T-helper 17 cell (primary cell): ENCODE measurements at regions not wholly inside any gene's neighbourhood (a gene's known extent, or its start where the extent isn't known, plus 50 kb on each side); places are given as distances from the start of the nearest gene placed in this dataset.
"Not testable (repeated sequence)": the region's sequence is repeated elsewhere in the genome, so short reads cannot be mapped to it uniquely, and the experiment has no call there.

Experiments
- ATAC-seq: fragments of 150-1000 bp; cut with Tn5 transposase; 2 replicates; pipeline ENCODE4 v1.10.0; 2021; ENCODE audit warnings: mild to moderate bottlenecking, moderate library complexity
- DNase-seq, 3 donors: peaks; one replicate each; pipeline versions ENCODE4 v3.0.0 to v3.0.0-alpha.2; 2020 to 2021
- H3K9me3 ChIP-seq: one replicate; pipeline ENCODE4 v1.7.0; 2013; ENCODE audit warnings: low read length, mild to moderate bottlenecking; ENCODE audit not compliant: control insufficient read depth, poor library complexity, severe bottlenecking
- H3K27ac Mint-ChIP-seq: one replicate; pipeline ENCODE4 v1.8.0; 2022; ENCODE audit warnings: mild to moderate bottlenecking, moderate library complexity, mixed read lengths
- H3K27me3 Mint-ChIP-seq: one replicate; pipeline ENCODE4 v1.8.0; 2022; ENCODE audit warnings: mixed read lengths
- H3K36me3 Mint-ChIP-seq: one replicate; pipeline ENCODE4 v1.8.0; 2022; ENCODE audit warnings: low read depth, mixed read lengths
- H3K4me1 Mint-ChIP-seq: one replicate; pipeline ENCODE4 v1.8.0; 2022; ENCODE audit warnings: mild to moderate bottlenecking, mixed read lengths
- H3K4me3 Mint-ChIP-seq: one replicate; pipeline ENCODE4 v1.8.0; 2022; ENCODE audit warnings: mild to moderate bottlenecking, moderate library complexity, mixed read lengths

DNA sequence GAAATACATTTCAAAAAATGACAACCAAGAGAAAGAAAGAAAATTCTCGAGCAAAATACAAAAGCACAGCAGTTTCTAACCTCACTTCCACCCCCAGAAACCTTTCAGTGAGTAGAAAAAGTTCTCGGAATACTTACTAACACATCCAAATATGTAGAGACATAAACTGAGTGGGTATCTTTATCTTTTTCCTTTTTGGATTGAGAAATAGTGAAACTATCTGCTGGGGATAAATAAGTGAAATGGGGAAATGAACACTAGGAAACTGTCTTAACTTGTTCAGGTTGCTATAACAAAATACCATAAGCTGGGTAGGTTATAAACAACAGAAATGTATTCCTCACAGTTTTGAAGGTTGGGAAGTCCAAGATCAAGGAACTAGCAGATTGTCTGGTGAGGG lies 72.0 kb downstream of the VCAM1 start:
- Mint-ChIP-seq H3K4me3 (no peak overlapping the region), H3K4me1 (no peaks in the 10 kb centered on the region), H3K27me3 (peaks cover 58% of the 10 kb centered on the region), H3K27ac (no peak overlapping the region), H3K36me3 (no peaks in the 10 kb centered on the region)
- no peak for ATAC-seq
- no peaks in the 10 kb centered on the region for H3K9me3 ChIP-seq
- no peak for DNase-seq

DNA sequence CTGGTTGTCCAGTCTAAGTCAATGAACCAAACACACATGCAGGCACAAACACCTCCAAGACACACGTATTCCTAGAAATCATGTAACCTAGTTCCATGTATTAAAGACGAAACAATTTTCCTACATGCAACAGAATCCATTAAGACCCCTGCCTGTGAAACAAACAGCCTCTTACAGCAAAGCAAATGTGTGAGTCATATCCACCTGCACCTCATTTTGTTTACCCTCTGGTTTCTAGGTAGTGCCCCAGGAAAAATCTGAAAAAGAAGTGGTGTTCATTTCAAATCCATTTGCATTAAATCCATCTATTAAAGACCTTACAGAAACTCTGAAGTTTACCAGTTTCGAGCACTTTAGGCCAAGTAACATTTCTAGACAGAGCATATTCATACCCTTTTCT lies 74.1 kb downstream of the VCAM1 start:
- Mint-ChIP-seq H3K4me1 (no peaks in the 10 kb centered on the region), H3K36me3 (no peaks in the 10 kb centered on the region), H3K27me3 (peaks cover 49% of the 10 kb centered on the region), H3K27ac (no peak overlapping the region), H3K4me3 (no peak overlapping the region)
- no peak for DNase-seq
- H3K9me3 ChIP-seq: no peaks in the 10 kb centered on the region
- no peak for ATAC-seq

DNA sequence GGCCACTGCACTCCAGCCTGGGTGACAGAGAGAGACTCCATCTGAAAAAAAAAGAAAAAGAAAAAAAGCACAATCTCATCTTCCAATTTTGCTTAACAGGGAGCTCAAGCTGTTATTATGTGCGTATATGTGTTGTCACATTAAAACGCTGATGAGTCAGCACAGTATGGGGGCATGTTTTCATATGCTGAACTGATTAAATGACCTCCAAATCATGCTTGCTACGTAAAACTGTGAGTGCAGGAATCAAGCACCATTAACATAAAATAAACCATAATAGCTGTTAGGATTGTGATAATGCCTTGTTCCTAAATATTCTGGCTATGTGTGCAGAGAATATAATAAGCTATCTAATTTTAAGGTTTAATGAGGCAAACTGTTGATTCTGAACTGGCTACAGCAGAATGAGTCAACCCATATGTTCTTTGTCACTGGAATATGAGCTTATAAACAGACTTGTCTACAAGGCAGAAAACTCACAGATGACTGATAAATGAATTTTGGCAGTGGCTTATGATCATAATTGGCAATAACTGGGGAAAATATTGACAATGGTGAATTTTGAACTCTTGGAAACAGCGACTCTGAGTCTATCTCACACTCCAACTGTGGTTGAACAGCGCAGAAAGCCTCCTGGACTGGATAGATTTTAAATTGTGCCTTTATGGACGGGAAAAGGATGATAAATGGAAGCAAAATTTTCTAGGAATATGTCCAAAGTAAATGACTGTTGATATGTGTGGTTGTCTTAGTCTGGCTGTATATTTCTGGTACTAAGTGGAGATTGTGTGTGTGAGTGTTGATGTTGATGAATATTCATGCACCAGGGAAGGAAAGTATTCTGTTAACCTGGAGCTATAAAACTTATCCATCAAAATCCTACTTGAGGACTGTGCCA lies 75.5 kb downstream of the VCAM1 start:
- ATAC-seq: no peak
- no peak overlapping the region for H3K4me3 Mint-ChIP-seq

DNA sequence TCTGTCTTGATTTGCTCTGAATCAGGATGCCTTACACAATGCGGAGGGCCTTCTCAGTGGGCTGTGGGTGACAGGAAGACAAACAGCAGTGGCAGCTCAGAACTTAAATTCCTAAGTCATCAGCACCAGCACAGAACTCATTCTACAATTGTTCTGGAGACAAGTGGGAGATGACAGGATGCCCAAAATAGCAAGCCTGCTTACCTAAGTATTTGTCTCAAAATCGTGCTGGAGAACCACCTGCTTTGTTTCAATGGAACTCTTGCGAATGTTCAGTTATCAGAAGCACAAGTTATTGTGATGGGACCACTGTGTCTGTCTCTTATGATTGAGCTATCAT lies 76.1 kb downstream of the VCAM1 start:
- H3K4me1 Mint-ChIP-seq: no peaks in the 10 kb centered on the region
- no peak overlapping the region for H3K4me3 Mint-ChIP-seq
- ATAC-seq (no peak), DNase-seq (no peak)
- H3K27ac Mint-ChIP-seq: no peak overlapping the region
- H3K36me3 Mint-ChIP-seq: no peaks in the 10 kb centered on the region
- H3K9me3 ChIP-seq: no peaks in the 10 kb centered on the region
- H3K27me3 Mint-ChIP-seq: peaks cover 33% of the 10 kb centered on the region

More for the DNA sequence above, 75.5 kb downstream of the VCAM1 start:
- Mint-ChIP-seq H3K4me1 (no peaks in the 10 kb centered on the region), H3K27ac (no peak overlapping the region), H3K36me3 (no peaks in the 10 kb centered on the region), H3K27me3 (peaks cover 39% of the 10 kb centered on the region)
- H3K9me3 ChIP-seq: no peaks in the 10 kb centered on the region
- DNase-seq: no peak

DNA sequence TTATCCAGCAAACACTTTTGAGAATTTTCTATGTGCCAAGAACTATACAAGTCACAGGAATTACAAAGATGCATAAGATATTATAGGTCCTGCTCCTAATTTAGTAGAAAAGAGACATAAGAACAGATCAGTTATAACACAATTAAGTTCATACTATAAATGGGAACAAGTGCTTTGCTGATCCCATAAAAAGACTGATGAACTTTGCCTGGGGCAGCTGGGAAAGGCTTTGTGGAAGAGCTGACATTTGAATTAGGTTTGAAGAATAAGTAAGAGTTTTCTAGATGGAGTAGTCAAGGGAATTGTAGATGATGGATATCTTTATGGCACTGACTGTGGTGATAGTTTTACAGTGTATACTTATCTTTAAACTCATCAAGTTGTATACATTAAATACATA lies 76.5 kb downstream of the VCAM1 start:
- H3K36me3 Mint-ChIP-seq: no peaks in the 10 kb centered on the region
- DNase-seq (no peak), ATAC-seq (no peak)
- no peak overlapping the region for H3K27ac Mint-ChIP-seq
- peaks cover 29% of the 10 kb centered on the region for H3K27me3 Mint-ChIP-seq
- H3K4me3 Mint-ChIP-seq: no peak overlapping the region
- no peaks in the 10 kb centered on the region for H3K4me1 Mint-ChIP-seq
- H3K9me3 ChIP-seq: no peaks in the 10 kb centered on the region

DNA sequence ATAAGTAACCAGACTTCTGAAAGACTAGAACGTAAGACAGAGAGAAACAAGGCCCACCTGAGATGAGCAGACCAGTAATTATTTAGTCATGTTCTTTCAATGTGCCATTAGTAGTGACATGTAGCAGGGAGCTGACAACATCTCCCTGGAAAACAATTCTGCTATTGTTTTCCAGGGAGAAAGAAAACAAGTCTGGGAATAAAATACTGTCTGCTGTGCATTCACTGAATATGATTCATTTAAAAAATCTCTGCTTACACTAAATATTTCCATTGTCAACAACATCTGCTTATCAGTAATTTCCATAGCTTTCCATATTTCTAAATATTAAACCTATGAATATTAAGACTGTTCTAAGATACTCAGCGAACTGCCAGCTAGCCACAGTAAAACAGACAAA lies 80.0 kb downstream of the VCAM1 start:
- H3K4me1 Mint-ChIP-seq: no peaks in the 10 kb centered on the region
- no peak overlapping the region for H3K4me3 Mint-ChIP-seq
- peaks cover 23% of the 10 kb centered on the region for H3K27me3 Mint-ChIP-seq
- ATAC-seq (no peak), DNase-seq (no peak)
- no peaks in the 10 kb centered on the region for H3K36me3 Mint-ChIP-seq
- H3K27ac Mint-ChIP-seq: no peak overlapping the region
- H3K9me3 ChIP-seq: peaks cover 3% of the 10 kb centered on the region

DNA sequence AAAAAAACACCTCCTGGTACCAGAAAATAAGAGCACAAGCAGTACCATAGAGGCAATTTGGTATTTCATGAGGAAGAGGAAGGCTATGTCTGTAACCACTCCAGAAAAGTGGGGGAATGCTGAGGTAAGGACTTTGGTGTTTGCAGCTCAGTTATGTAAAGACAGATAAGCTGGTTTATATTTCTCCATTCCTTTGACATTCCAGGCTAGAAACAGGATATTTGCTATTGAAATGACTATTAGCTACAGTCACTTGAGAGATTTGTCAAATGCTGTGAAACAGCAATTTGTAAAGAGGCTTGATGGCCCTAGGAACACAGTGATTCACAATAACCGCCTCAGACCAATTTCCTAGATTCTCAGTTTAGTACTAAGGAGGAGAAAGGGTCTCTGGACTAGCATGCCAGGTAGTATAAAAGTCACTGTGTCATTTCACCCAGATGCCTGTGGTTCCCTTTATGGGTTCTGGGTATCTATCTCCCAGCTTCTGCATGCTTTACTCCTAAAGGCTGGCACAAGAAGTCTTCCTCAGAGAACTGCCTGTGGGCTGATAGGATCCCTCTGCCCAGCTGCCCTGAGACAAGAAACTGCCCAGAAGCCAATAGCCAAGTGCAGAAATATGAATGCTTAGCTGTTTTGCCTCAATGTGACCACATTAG lies 80.5 kb downstream of the VCAM1 start:
- H3K27ac Mint-ChIP-seq: no peak overlapping the region
- DNase-seq: no peak
- H3K27me3 Mint-ChIP-seq: peaks cover 20% of the 10 kb centered on the region
- no peak for ATAC-seq
- H3K9me3 ChIP-seq: peaks cover 3% of the 10 kb centered on the region
- H3K4me3 Mint-ChIP-seq: no peak overlapping the region
- H3K4me1 Mint-ChIP-seq: no peaks in the 10 kb centered on the region
- no peaks in the 10 kb centered on the region for H3K36me3 Mint-ChIP-seq

DNA sequence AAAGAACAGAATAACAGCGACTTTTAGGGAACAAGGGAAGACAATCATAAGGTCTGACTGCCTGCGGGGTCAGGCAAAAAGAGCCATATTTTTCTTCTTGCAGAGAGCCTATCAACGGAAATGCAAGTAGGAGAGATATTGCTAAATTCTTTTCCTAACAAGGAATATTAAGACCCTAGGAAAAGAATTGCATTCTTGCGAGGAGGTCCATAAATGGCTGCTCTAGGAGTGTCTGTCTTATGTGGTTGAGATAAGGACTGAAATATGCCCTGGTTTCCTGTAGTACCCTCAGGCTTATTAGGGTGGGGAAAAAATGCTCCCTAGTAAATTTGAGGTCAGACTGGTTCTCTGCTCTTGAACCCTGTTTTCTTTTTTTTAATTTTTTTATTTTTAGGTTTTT lies 81.7 kb downstream of the VCAM1 start:
- not testable (repeated sequence) for DNase-seq, H3K4me3 Mint-ChIP-seq, H3K36me3 Mint-ChIP-seq, H3K9me3 ChIP-seq, ATAC-seq, H3K27ac Mint-ChIP-seq, H3K4me1 Mint-ChIP-seq
- H3K27me3 Mint-ChIP-seq: peaks cover 19% of the 10 kb centered on the region

DNA sequence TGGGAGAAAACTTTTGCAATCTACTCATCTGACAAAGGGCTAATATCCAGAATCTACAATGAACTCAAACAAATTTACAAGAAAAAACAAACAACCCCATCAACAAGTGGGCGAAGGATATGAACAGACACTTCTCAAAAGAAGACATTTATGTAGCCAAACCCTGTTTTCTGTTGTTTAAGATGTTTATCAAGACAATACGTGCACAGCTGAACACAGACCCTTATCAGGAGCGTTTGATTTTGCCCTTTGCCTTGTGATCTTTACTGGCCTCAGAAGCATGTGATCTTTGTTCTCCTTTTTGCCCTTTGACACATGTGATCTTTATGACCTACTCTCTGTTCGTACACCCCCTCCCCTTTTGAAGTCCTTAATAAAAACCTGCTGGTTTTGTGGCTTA lies 83.7 kb downstream of the VCAM1 start:
- H3K4me3 Mint-ChIP-seq, ATAC-seq, H3K27ac Mint-ChIP-seq, H3K9me3 ChIP-seq, H3K4me1 Mint-ChIP-seq, H3K36me3 Mint-ChIP-seq, DNase-seq: not testable (repeated sequence)
- peaks cover 33% of the 10 kb centered on the region for H3K27me3 Mint-ChIP-seq

DNA sequence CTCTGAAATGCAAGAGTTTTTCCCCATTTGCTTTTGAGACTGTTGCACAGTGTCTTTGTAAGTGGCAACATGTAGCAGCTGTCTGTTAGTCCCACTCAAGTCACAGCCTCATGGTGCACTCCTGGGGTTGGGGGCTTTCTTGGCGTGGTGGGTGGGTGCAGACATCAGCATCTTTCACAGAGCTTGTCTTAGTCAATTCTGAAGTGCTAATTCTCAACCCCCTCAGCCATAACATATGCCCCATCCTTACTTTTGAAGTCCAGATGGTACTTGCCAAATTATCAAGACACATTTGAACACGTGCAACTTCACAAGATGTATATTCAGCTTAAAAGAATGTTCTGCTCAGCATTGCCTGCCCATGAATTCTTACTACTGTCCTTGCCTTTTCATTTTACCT lies 87.1 kb downstream of the VCAM1 start:
- H3K9me3 ChIP-seq: peaks cover under 1% of the 10 kb centered on the region
- Mint-ChIP-seq H3K27ac (no peak overlapping the region), H3K4me1 (peaks cover 3% of the 10 kb centered on the region), H3K4me3 (no peak overlapping the region), H3K27me3 (peaks cover 47% of the 10 kb centered on the region), H3K36me3 (peaks cover 5% of the 10 kb centered on the region)
- no peak for DNase-seq
- no peak for ATAC-seq

DNA sequence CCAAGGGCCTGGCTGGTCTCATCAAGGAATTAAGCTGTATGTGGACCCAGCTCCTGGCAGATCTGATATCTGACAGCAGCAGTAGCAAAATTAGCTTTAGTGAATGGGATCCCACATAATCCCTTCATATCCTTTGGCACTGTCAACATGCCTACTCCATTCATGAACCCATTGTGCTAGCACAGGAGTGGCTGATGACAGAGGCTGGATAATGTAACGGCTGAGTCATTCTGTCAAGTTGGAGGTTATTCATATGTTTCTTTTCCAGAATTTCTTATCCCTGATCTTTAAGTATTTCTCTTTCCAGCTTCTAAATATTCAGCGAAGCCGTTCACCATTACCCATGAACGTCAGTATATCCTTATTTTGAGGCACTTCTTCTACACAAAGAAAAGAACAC lies 84.3 kb downstream of the EXTL2 start:
- H3K4me1 Mint-ChIP-seq: peaks cover 8% of the 10 kb centered on the region
- H3K36me3 Mint-ChIP-seq: peaks cover 7% of the 10 kb centered on the region
- peaks cover 49% of the 10 kb centered on the region for H3K27me3 Mint-ChIP-seq
- ATAC-seq (no peak), DNase-seq (no peak)
- no peak overlapping the region for H3K4me3 Mint-ChIP-seq
- no peaks in the 10 kb centered on the region for H3K9me3 ChIP-seq
- H3K27ac Mint-ChIP-seq: no peak overlapping the region

DNA sequence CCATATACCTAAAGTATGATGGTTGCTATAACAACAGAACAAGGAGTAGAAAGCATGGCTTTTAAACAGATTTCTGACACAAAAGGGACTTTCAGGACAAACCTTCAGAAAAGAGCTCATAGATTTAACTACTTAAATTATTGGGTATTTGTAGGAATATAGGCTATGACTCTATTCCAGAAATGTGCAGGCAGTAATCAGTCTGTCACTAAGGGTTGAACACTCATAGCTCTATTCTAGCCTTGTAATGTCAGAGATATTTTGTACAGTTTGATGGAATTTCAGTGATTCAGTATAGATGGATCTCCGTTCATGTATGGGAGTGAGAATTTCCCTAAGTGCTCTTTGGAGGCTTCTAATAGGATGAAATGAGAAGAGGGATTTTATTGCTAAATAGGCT lies 82.8 kb downstream of the EXTL2 start:
- DNase-seq: no peak
- H3K9me3 ChIP-seq: no peaks in the 10 kb centered on the region
- no peak overlapping the region for H3K27ac Mint-ChIP-seq
- no peak for ATAC-seq
- peaks cover 38% of the 10 kb centered on the region for H3K27me3 Mint-ChIP-seq
- peaks cover 8% of the 10 kb centered on the region for H3K4me1 Mint-ChIP-seq
- H3K4me3 Mint-ChIP-seq: no peak overlapping the region
- peaks cover 5% of the 10 kb centered on the region for H3K36me3 Mint-ChIP-seq

DNA sequence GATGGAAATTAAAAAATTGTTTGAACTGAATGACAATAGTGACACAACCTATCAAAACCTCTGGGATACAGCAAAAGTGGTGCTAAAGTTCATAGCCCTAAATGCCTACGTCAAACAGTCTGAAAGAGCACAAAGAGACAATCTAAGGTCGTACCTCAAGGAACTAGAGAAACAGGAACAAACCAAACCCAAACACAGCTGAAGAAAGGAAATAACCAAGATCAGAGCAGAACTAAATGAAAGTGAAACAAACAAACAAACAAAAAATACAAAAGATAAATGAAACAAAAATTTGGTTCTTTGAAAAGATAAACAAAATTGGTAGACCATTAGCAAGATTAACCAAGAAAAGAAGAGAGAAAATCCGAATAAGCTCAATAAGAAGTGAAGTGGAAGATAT lies 79.7 kb downstream of the EXTL2 start:
- not testable (repeated sequence) for H3K36me3 Mint-ChIP-seq, H3K4me1 Mint-ChIP-seq, DNase-seq, H3K9me3 ChIP-seq, ATAC-seq, H3K27ac Mint-ChIP-seq, H3K4me3 Mint-ChIP-seq
- H3K27me3 Mint-ChIP-seq: peaks cover 12% of the 10 kb centered on the region

DNA sequence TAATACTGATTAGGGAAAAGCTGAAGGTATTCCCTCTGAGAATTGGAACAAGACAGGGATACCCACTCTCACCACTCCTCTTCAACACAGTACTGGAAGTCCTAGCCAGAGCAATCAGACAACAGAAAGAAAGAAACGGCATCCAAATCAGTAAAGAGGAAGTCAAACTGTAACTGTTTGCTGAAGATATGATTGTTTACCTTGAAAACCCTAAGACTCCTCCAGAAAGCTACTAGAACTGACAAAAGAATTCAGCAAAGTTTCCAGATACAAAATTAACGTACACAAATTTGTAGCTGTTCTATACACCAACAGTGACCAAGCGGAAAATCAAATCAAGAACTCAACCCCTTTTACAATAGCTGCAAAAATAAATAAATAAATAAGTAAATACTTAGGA lies 78.6 kb downstream of the EXTL2 start:
- ATAC-seq (no peak), DNase-seq (no peak)
- peaks cover 4% of the 10 kb centered on the region for H3K4me1 Mint-ChIP-seq
- H3K36me3 Mint-ChIP-seq: peaks cover 2% of the 10 kb centered on the region
- no peak overlapping the region for H3K27ac Mint-ChIP-seq
- peaks cover 12% of the 10 kb centered on the region for H3K27me3 Mint-ChIP-seq
- no peak overlapping the region for H3K4me3 Mint-ChIP-seq
- H3K9me3 ChIP-seq: no peaks in the 10 kb centered on the region
